Uterus (tissue), 3 donors: ENCODE measurements at regions not wholly inside any gene's neighbourhood (a gene's known extent, or its start where the extent isn't known, plus 50 kb on each side); places are given as distances from the start of the nearest gene placed in this dataset.
A peak's percentile ranks its signal among the peaks of the same experiment; 100 is the strongest.

ENCODE experiments used
- DNase-seq, 2 donors: peaks; one replicate each; pipeline ENCODE4 v3.0.0-alpha.2; 2019 to 2020
- H3K27ac ChIP-seq, 2 donors: fragments of 200-600 bp; sonication (generic); 1 replicate in 1 of 2; 2 replicates in 1 of 2; pipeline ENCODE4 v1.5.1; 2016 to 2018
- H3K27me3 ChIP-seq, 2 donors: fragments of 200-600 bp; sonication (generic); one replicate each; pipeline ENCODE4 v1.5.1; 2018 to 2019; ENCODE audit warnings: control low read depth in 1 of 2
- H3K36me3 ChIP-seq, 2 donors: fragments of 200-600 bp; sonication (generic); one replicate each; pipeline ENCODE4 v1.5.1; 2019; ENCODE audit warnings: control low read depth in 1 of 2
- H3K4me1 ChIP-seq, 2 donors: fragments of 200-600 bp; sonication (generic); one replicate each; pipeline ENCODE4 v1.5.1; 2018 to 2019; ENCODE audit warnings: control low read depth in 1 of 2
- H3K4me3 ChIP-seq, 2 donors: fragments of 200-600 bp; sonication (generic); 1 replicate in 1 of 2; 2 replicates in 1 of 2; pipeline ENCODE4 v1.5.1; 2018 to 2019; ENCODE audit warnings: mild to moderate bottlenecking in 1 of 2
- H3K9me3 ChIP-seq, 2 donors: fragments of 200-600 bp; sonication (generic); one replicate each; pipeline ENCODE4 v1.5.1; 2019; ENCODE audit warnings: control low read depth in 1 of 2
- POLR2A ChIP-seq, 2 donors: fragments of 450-650 bp; IDR thresholded peaks; one replicate each; pipeline ENCODE4 v1.6.1; 2016; ENCODE audit warnings: antibody characterized with exemption in 2 of 2, mild to moderate bottlenecking in 1 of 2, moderate library complexity in 1 of 2
- intact Hi-C: fragments of 100-400 bp; cut with DNase I; formaldehyde crosslinking; loops from one replicate; pipeline ENCODE4 v1.15.1; 2023; ENCODE audit warnings: low total_unique reads
- TF ChIP-seq, protein P1 (sequence below), 4 experiments: fragments of 200-600 bp in 2 of 4; fragments of 450-650 bp in 2 of 4; sonication (generic) in 2 of 4; IDR thresholded peaks; one replicate each; pipeline ENCODE4 v1.5.1; 2016 to 2019; ENCODE audit warnings: antibody characterized with exemption in 4 of 4, mild to moderate bottlenecking in 2 of 4, moderate library complexity in 1 of 4
- donor health status: DM: yes; HTN: yes; CAD: no.

DNA sequence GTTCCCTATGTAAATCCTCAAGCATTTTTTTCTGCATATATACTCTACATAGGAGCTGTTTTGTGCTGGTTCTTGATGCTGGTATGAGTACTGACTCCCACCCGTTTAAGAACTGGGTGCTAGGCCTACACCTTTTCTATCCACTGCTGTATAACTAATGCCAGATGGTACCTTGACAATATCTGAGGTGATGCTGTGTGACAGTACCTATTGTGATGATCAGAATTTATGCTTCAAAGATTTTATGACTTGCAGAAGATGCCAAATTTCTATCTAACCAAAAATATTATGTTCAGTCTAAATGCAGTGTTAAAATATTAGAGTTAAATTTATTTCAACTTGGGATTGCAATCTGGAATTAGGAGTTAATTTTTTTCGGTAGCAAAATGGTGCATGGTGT is 272.3 kb upstream of the NOVA1 start:
- H3K27ac ChIP-seq = no peak overlapping the region
- H3K9me3 ChIP-seq = no peaks in the 10 kb centered on the region
- intact Hi-C loops = no loop called here
- no peak for DNase-seq
- TF ChIP-seq, protein P1, sequence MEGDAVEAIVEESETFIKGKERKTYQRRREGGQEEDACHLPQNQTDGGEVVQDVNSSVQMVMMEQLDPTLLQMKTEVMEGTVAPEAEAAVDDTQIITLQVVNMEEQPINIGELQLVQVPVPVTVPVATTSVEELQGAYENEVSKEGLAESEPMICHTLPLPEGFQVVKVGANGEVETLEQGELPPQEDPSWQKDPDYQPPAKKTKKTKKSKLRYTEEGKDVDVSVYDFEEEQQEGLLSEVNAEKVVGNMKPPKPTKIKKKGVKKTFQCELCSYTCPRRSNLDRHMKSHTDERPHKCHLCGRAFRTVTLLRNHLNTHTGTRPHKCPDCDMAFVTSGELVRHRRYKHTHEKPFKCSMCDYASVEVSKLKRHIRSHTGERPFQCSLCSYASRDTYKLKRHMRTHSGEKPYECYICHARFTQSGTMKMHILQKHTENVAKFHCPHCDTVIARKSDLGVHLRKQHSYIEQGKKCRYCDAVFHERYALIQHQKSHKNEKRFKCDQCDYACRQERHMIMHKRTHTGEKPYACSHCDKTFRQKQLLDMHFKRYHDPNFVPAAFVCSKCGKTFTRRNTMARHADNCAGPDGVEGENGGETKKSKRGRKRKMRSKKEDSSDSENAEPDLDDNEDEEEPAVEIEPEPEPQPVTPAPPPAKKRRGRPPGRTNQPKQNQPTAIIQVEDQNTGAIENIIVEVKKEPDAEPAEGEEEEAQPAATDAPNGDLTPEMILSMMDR (IDR thresholded peaks at IDR 0.05) = no peak
- TF ChIP-seq POLR2A (IDR thresholded peaks at IDR 0.05) = no peak
- H3K4me1 ChIP-seq = peaks cover 3 to 9% of the 10 kb centered on the region in 2 donors
- no peaks in the 10 kb centered on the region for H3K27me3 ChIP-seq
- H3K36me3 ChIP-seq = no peaks in the 10 kb centered on the region
- H3K4me3 ChIP-seq = no peak overlapping the region

DNA sequence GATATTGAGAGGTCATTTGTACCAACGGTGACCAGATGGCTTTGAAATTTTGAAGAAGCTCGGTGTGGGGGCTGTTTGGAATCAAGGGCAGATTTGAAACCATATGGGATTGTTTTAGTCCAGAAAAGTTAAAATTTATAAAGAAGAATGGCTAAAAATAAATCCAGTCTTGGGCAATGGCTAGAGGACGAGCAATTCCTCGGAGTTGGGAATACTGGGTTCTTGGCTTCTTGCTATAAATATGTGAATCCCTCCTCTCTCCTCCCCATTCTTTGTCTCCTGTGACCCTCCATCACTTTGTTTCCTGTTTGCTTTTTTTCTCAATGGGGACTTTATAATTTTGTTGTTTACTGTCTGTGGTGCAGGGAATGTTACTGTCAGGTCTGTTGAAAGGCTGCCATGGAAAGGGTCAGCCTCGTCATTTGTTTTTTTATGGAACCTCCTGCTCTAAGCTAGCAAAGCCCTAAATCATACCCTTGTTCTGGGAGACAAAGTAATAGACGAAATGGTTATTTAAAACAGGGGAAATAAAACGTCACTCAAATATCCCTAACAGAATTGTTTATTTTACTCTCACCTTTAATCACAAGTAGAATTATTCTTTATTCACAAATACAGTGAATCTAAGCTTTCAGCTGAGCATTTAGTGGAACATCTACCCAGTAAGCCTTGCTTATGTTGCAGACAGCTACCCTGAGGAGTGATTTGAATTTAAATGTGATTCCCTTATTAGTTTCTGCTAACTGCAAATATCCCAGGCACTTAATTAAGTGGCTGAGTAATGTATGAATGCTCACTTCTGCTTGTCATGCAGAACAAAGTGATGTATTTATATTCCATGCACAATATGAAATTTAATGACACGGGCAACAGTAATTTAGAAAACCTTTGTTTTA is 273.1 kb upstream of the NOVA1 start:
- peak overlapping the region; percentile 3 to 18 for H3K27ac ChIP-seq
- intact Hi-C loops = no loop called here
- no peak for TF ChIP-seq POLR2A (IDR thresholded peaks at IDR 0.05)
- TF ChIP-seq, protein P1 (IDR thresholded peaks at IDR 0.05) = no peak

DNA sequence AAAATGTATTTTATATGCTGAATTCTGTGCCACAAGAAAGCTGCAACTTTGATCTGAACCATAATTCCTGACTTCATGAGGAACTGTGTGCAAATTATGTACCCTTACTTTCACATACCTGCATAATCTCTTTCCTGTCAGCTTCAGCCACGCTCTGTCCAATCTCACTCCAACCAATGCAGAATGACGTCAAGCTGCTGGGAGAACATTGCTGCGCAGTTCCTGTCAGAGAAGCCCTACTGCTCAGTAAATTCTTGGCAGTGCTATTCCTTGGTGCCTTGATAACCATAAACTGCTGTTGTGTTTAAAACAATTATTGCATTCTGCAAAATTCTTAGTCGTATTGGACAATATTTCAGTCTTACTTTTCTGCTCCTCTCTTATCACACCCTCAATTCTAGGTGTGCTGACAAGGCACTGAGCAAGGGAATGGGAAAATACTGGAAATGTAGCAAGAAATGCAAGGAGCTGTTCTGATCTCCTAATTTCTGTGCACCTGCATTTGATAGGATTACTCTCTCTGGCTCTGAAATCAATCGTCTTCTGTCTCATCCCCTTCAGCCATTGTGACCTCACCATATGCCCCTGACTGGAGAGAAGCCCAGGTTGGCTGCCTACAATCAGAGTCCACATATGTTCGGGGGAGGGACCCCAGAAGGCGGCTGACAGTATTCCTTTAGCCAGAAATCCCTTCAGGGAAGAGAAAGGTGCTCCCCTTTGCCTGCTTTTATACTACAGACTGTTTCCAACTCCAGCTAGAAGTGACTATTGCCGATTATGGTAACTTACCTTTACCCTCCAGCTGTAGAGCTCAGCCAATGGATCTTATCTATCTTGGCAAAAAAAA is 274.9 kb upstream of the NOVA1 start:
- Histone ChIP-seq H3K27ac (peak overlapping the region in 1 of 2 donors; percentile 19), H3K27me3 (no peaks in the 10 kb centered on the region), H3K4me1 (peaks cover 3 to 9% of the 10 kb centered on the region in 2 donors), H3K9me3 (no peaks in the 10 kb centered on the region), H3K4me3 (no peak overlapping the region), H3K36me3 (no peaks in the 10 kb centered on the region)
- DNase-seq = peak; percentile 51 to 59
- no peak for TF ChIP-seq POLR2A (IDR thresholded peaks at IDR 0.05)
- TF ChIP-seq, protein P1 (IDR thresholded peaks at IDR 0.05) = no peak
- intact Hi-C loops = no loop called here

More for the DNA sequence above, 273.1 kb upstream of the NOVA1 start:
- Histone ChIP-seq H3K4me3 (no peak overlapping the region), H3K4me1 (peaks cover 3 to 9% of the 10 kb centered on the region in 2 donors), H3K27me3 (no peaks in the 10 kb centered on the region), H3K36me3 (no peaks in the 10 kb centered on the region), H3K9me3 (no peaks in the 10 kb centered on the region)
- DNase-seq = no peak

DNA sequence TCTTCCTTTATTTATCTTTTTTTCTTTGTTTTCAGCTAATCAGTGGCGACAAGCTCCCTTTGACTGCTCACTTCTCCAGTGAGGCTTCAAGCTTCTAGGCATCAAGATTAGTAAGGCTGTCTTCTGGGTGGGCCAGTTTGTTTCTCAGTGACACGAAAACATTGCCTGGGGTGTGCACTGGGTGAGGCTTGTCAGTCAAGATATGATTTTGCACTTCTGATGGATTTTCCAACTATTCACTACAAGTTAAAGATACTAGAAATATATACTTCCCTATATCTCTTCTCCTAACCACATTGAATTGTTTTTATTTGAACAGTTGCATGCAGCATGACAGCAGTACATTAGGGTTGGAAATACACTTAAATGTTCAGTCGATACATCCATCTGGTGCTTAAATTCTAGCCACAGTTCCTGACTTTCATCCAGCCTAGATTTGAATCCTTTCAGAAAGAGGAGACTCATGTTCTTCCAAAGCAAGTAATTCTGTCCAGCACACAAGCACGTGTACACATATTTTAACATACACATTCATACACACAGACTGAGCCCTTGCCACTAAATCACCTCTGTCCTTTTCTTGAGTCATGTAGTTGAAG is 275.6 kb upstream of the NOVA1 start:
- intact Hi-C loops = no loop called here
- Histone ChIP-seq H3K36me3 (no peaks in the 10 kb centered on the region), H3K4me3 (no peak overlapping the region), H3K9me3 (no peaks in the 10 kb centered on the region), H3K27ac (no peak overlapping the region), H3K4me1 (peaks cover 3 to 9% of the 10 kb centered on the region in 2 donors), H3K27me3 (no peaks in the 10 kb centered on the region)
- DNase-seq = no peak
- TF ChIP-seq, protein P1 (IDR thresholded peaks at IDR 0.05) = no peak
- no peak for TF ChIP-seq POLR2A (IDR thresholded peaks at IDR 0.05)
